ENCODE measurements at regions not wholly inside any gene's neighbourhood (a gene's known extent, or its start where the extent isn't known, plus 50 kb on each side); places are given as distances from the start of the nearest gene placed in this dataset.
"Not testable (repeated sequence)": the region's sequence is repeated elsewhere in the genome, so short reads cannot be mapped to it uniquely, and the experiment has no call there.

GRCh38 chr20:60100780-60101179 lies 142.6 kb downstream of the CDH26 start:
- DNase-seq, result no peak

- no peak for DNase-seq
Observed at GRCh38 chr20:60101201-60101890, 143.1 kb downstream of the CDH26 start.

GRCh38 chr20:60101891-60102281 lies 143.7 kb downstream of the CDH26 start:
- DNase-seq, result no peak

GRCh38 chr20:60102665-60103210 lies 144.5 kb downstream of the CDH26 start:
- no peak for DNase-seq

- DNase-seq, result no peak
Observed at GRCh38 chr20:60104993-60105803, 147.0 kb downstream of the CDH26 start.

GRCh38 chr20:60106186-60106585 lies 148.0 kb downstream of the CDH26 start:
- not testable (repeated sequence) for DNase-seq

- no peak for DNase-seq
Observed at GRCh38 chr20:60107621-60108390, 149.6 kb downstream of the CDH26 start.

- no peak for DNase-seq
Observed at GRCh38 chr20:60108397-60108796, 150.2 kb downstream of the CDH26 start.

- DNase-seq, result no peak
Observed at GRCh38 chr20:60113024-60113724, 155.0 kb downstream of the CDH26 start.

- DNase-seq, result no peak
Observed at GRCh38 chr20:60113771-60114170, 155.5 kb downstream of the CDH26 start.

- DNase-seq, result no peak
Observed at GRCh38 chr20:60115451-60115850, 157.2 kb downstream of the CDH26 start.

- DNase-seq, result no peak
Observed at GRCh38 chr20:60116128-60116909, 158.1 kb downstream of the CDH26 start.

- DNase-seq, result no peak
Observed at GRCh38 chr20:60117065-60117464, 158.8 kb downstream of the CDH26 start.

GRCh38 chr20:60121903-60122302 lies 163.7 kb downstream of the CDH26 start:
- DNase-seq, result no peak

- no peak for DNase-seq
Observed at GRCh38 chr20:60122671-60123070, 164.4 kb downstream of the CDH26 start.

GRCh38 chr20:60123096-60123495 lies 164.9 kb downstream of the CDH26 start:
- DNase-seq, result no peak

- DNase-seq, result no peak
Observed at GRCh38 chr20:60123652-60124051, 165.4 kb downstream of the CDH26 start.

- DNase-seq, result no peak
Observed at GRCh38 chr20:60124776-60125381, 166.7 kb downstream of the CDH26 start.

GRCh38 chr20:60125513-60125912 lies 167.3 kb downstream of the CDH26 start:
- DNase-seq, result no peak

- no peak for DNase-seq
Observed at GRCh38 chr20:60126975-60127374, 168.8 kb downstream of the CDH26 start.

GRCh38 chr20:60131375-60131774 lies 173.2 kb downstream of the CDH26 start:
- DNase-seq, result no peak
